ENCODE measurements at regions not wholly inside any gene's neighbourhood (a gene's known extent, or its start where the extent isn't known, plus 50 kb on each side); places are given as distances from the start of the nearest gene placed in this dataset.

DNA sequence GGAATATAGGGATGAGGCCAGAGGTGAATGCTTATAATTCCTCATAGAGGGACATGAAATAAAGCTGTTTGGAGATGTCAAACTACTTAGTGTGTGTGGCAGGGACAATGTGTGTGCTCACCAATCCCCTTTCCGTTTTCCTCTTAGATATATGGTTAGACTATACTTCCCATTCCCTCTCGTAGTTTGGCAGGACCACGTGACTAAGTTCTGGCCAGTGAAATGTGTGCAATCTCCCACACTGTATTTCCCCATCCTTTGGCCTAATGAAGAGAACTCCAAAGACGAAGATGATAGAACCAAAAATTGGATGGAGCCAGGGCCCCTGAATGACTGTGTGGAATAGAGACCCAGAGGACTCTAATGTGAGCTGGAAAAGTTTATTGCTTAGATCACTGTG lies 233.4 kb upstream of the KLF4 start:
- DNase-seq (ENCODE audit: low read depth) (no peak), FAIRE-seq (no peak)
- Histone ChIP-seq H3K27me3 (ENCODE audit: control insufficient read depth, insufficient read depth, low read length) (no peaks in the 10 kb centered on the region), H3K36me3 (ENCODE audit: control insufficient read depth, insufficient read depth, low read length) (no peaks in the 10 kb centered on the region), H3K4me3 (ENCODE audit: low read depth, low read length) (no peak overlapping the region)
- TF ChIP-seq, protein P1, sequence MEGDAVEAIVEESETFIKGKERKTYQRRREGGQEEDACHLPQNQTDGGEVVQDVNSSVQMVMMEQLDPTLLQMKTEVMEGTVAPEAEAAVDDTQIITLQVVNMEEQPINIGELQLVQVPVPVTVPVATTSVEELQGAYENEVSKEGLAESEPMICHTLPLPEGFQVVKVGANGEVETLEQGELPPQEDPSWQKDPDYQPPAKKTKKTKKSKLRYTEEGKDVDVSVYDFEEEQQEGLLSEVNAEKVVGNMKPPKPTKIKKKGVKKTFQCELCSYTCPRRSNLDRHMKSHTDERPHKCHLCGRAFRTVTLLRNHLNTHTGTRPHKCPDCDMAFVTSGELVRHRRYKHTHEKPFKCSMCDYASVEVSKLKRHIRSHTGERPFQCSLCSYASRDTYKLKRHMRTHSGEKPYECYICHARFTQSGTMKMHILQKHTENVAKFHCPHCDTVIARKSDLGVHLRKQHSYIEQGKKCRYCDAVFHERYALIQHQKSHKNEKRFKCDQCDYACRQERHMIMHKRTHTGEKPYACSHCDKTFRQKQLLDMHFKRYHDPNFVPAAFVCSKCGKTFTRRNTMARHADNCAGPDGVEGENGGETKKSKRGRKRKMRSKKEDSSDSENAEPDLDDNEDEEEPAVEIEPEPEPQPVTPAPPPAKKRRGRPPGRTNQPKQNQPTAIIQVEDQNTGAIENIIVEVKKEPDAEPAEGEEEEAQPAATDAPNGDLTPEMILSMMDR (IDR thresholded peaks at IDR 0.05; ENCODE audit: insufficient read depth, low read length, severe bottlenecking) = no peak

DNA sequence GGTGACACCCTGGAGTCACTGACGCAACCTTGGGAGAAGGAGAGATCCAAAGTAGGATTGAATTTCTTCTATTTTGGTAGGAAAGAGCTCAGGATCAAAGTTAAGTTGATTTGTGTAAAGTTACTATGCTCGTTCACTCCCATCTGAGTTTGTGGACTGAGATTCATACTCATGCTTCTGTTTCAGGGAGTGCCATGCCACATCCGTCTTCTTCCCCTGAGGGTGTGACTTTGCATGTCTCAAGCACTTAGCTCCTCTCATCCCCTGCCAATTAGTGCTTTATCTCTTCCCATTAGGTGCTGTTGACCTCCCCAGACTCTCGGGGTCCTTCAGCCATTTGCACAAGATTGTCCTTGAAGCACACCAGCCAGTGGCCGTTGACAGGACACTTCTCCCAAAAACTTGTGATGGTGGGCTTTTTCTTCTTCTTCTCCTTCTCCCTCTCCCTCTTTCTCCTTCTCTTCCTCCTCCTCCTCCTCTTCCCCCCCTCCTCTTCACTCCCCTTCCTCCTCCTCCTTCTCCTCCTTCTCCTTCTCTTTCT lies 232.2 kb upstream of the KLF4 start:
- no peak overlapping the region for H3K4me3 ChIP-seq (ENCODE audit: low read depth, low read length)
- peak; percentile 51 for DNase-seq (ENCODE audit: low read depth)
- TF ChIP-seq, protein P1 (IDR thresholded peaks at IDR 0.05; ENCODE audit: insufficient read depth, low read length, severe bottlenecking) = no peak
- H3K27me3 ChIP-seq (ENCODE audit: control insufficient read depth, insufficient read depth, low read length) = no peaks in the 10 kb centered on the region
- no peak for FAIRE-seq
- no peaks in the 10 kb centered on the region for H3K36me3 ChIP-seq (ENCODE audit: control insufficient read depth, insufficient read depth, low read length)

DNA sequence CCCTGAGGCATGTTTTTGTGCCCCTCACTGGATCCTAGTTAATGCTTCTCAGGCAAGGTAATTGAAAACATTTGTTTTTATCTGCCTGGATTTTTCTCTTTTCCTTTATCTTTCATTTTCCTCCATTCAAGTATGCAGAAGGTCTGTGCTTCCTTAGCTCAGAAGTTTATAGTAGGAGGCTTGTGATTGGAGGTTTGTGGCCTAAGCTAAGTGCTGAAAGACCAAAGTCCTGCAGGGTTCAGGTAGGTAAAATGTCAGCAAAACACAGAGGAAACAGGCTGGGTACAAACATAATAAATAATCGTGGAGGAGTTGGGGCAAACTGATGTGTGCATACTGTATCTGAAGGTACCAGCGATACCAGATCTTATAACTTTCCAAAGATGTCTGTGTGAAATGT lies 230.9 kb upstream of the KLF4 start:
- Histone ChIP-seq H3K4me3 (ENCODE audit: low read depth, low read length) (no peak overlapping the region), H3K27me3 (ENCODE audit: control insufficient read depth, insufficient read depth, low read length) (no peaks in the 10 kb centered on the region), H3K36me3 (ENCODE audit: control insufficient read depth, insufficient read depth, low read length) (no peaks in the 10 kb centered on the region)
- DNase-seq (ENCODE audit: low read depth) = no peak
- TF ChIP-seq, protein P1 (IDR thresholded peaks at IDR 0.05; ENCODE audit: insufficient read depth, low read length, severe bottlenecking) = no peak
- FAIRE-seq = no peak

DNA sequence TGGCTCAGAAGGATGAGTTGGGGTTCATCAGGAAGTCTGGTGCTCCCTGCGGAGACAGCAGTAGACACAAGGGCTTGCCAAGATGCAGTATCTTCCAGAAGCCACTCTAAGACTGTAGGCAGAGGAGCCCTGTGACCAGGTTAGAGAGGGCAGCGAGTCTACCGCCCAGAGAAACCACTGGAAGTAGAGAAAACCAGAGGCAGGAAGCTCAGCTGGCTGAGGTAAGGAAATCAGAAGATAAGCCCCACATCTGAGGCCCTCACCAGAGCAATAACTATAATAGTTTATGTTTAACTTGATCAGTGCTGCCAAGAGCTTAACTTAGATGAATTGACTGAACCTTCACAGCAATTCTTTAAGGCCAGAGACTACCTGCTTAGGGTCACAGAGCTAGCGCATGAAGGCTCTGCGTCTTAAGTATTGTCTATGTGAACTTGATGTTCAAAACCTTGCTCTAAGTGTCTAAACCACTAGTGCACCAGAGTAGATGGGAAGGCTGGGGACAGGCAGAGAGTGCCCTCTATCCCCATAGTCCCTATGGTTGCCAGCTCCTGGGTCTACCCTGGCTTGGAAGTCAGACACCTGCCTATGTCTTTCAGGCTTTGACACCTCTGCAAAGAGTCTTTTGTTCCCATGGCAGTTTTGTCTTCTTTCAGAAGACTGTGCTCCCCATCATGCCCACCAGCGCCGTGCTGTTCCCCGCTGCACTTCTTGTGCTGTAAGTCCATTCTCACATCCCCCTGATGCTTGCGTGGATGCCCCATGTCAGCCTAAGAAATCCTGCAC lies 228.2 kb upstream of the KLF4 start:
- no peak for FAIRE-seq

DNA sequence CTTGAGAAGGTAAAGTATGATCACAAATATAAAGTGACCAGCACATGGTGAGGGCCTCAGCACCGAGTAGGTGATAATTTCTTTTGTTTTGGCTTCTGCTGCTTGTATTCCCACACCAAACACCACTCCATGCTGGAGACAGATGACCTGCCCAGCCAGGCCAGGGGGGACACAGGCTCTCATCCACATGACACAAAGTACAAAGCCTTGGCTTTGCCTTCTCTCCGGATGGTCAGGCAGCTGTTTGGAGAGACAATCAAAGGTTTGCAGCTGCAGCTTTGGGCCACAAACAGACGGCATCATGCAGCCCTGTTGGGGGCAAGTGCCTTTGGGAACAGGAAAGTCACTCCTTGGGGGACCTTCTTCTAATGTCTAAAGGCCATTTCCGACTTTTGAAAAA lies 226.2 kb upstream of the KLF4 start:
- no peak overlapping the region for H3K4me3 ChIP-seq (ENCODE audit: low read depth, low read length)
- no peak for DNase-seq (ENCODE audit: low read depth)
- TF ChIP-seq, protein P1 (IDR thresholded peaks at IDR 0.05; ENCODE audit: insufficient read depth, low read length, severe bottlenecking) = no peak
- H3K36me3 ChIP-seq (ENCODE audit: control insufficient read depth, insufficient read depth, low read length) = no peaks in the 10 kb centered on the region
- no peaks in the 10 kb centered on the region for H3K27me3 ChIP-seq (ENCODE audit: control insufficient read depth, insufficient read depth, low read length)
- FAIRE-seq = no peak

More for the DNA sequence above, 228.2 kb upstream of the KLF4 start:
- TF ChIP-seq, protein P1 (IDR thresholded peaks at IDR 0.05; ENCODE audit: insufficient read depth, low read length, severe bottlenecking) = no peak
- no peak for DNase-seq (ENCODE audit: low read depth)
- Histone ChIP-seq H3K4me3 (ENCODE audit: low read depth, low read length) (no peak overlapping the region), H3K27me3 (ENCODE audit: control insufficient read depth, insufficient read depth, low read length) (no peaks in the 10 kb centered on the region), H3K36me3 (ENCODE audit: control insufficient read depth, insufficient read depth, low read length) (no peaks in the 10 kb centered on the region)

Data from bronchial epithelial cell (primary cell).